Endodermal cell (in vitro differentiated cells): ENCODE measurements at regions not wholly inside any gene's neighbourhood (a gene's known extent, or its start where the extent isn't known, plus 50 kb on each side); places are given as distances from the start of the nearest gene placed in this dataset.

Experiments
- DNase-seq: peaks from one replicate; pipeline ENCODE4 v3.0.0-alpha.2; 2017
- H3K27ac ChIP-seq: 2 replicates; pipeline ENCODE4 v1.5.1; 2013; ENCODE audit warnings: mild to moderate bottlenecking, low read depth, low read length, moderate library complexity
- H3K27me3 ChIP-seq: 2 replicates; pipeline ENCODE4 v1.6.1; 2013; ENCODE audit warnings: mild to moderate bottlenecking, low read length, moderate library complexity; ENCODE audit not compliant: insufficient read depth, control insufficient read depth, poor library complexity, severe bottlenecking
- H3K36me3 ChIP-seq: 2 replicates; pipeline ENCODE4 v1.7.0; 2013; ENCODE audit warnings: mild to moderate bottlenecking, low read length, moderate library complexity; ENCODE audit not compliant: control insufficient read depth, insufficient read depth
- H3K4me1 ChIP-seq: one replicate; pipeline ENCODE4 v1.7.0; 2013; ENCODE audit warnings: low read length; ENCODE audit not compliant: control insufficient read depth, insufficient read depth
- H3K4me3 ChIP-seq: 2 replicates; pipeline ENCODE4 v1.5.1; 2013; ENCODE audit warnings: mild to moderate bottlenecking, low read length, moderate library complexity
- H3K9ac ChIP-seq: 2 replicates; pipeline ENCODE4 v1.6.1; 2013; ENCODE audit warnings: mild to moderate bottlenecking, low read length, moderate library complexity; ENCODE audit not compliant: poor library complexity, severe bottlenecking; ENCODE audit errors: extremely low read depth
- H3K9me3 ChIP-seq: 2 replicates; pipeline ENCODE4 v1.6.1; 2013; ENCODE audit warnings: mild to moderate bottlenecking, low read length, moderate library complexity; ENCODE audit not compliant: control insufficient read depth
- H3K27ac Mint-ChIP-seq: 2 replicates; pipeline ENCODE4 v1.8.0; 2020; ENCODE audit warnings: mixed read lengths
- H3K27me3 Mint-ChIP-seq: 2 replicates; pipeline ENCODE4 v1.8.0; 2021; ENCODE audit warnings: mild to moderate bottlenecking, mixed read lengths; ENCODE audit not compliant: insufficient read depth
- H3K36me3 Mint-ChIP-seq: 2 replicates; pipeline ENCODE4 v1.8.0; 2020; ENCODE audit warnings: low read depth, mixed read lengths
- H3K4me1 Mint-ChIP-seq: 2 replicates; pipeline ENCODE4 v1.8.0; 2020; ENCODE audit warnings: mixed read lengths
- H3K4me3 Mint-ChIP-seq: 2 replicates; pipeline ENCODE4 v1.8.0; 2020; ENCODE audit warnings: mild to moderate bottlenecking, moderate library complexity, mixed read lengths
- H3K9me3 Mint-ChIP-seq: 2 replicates; pipeline ENCODE4 v1.8.0; 2020; ENCODE audit warnings: mild to moderate bottlenecking, mixed read lengths
- CTCF ChIP-seq: fragments of 200-600 bp; sonication (generic); conservative IDR thresholded peaks from 2 replicates; pipeline ENCODE4 v1.5.0; 2021; ENCODE audit warnings: antibody characterized with exemption, mild to moderate bottlenecking
- WGBS, 2 experiments: methylation state at CpG; one replicate each; pipeline versions ENCODE4 v1.1.5 to v1.1.7; 2013; ENCODE audit warnings: missing lambda C conversion rate in 2 of 2, mixed read lengths in 1 of 2; ENCODE audit not compliant: insufficient coverage in 1 of 2, insufficient read length in 1 of 2; 5-methylcytosine and 5-hydroxymethylcytosine counted together

- Histone ChIP-seq H3K9me3 (peaks cover 5% of the 10 kb centered on the region), H3K27me3 (no peaks in the 10 kb centered on the region), H3K4me3 (no peak overlapping the region), H3K27ac (no peak overlapping the region), H3K4me1 (no peaks in the 10 kb centered on the region), H3K36me3 (no peaks in the 10 kb centered on the region), H3K9ac (no peak overlapping the region)
- H3K36me3 Mint-ChIP-seq: no peaks in the 10 kb centered on the region
- H3K9me3 Mint-ChIP-seq: peaks cover 11% of the 10 kb centered on the region
- TF ChIP-seq CTCF: peak; percentile 33
- 78 to 94% methylated on average over 2 to 3 of the region's 3 CpGs for WGBS, 2 experiments
- H3K4me1 Mint-ChIP-seq: no peaks in the 10 kb centered on the region
- H3K27me3 Mint-ChIP-seq: no peaks in the 10 kb centered on the region
- DNase-seq: peak; percentile 67
- no peak overlapping the region for H3K4me3 Mint-ChIP-seq
- no peak overlapping the region for H3K27ac Mint-ChIP-seq
Measured at GRCh38 chr2:195252018-195252417, 405.0 kb upstream of the SLC39A10 start.

GRCh38 chr2:195251214-195251613, 405.8 kb upstream of the SLC39A10 start:
- Histone ChIP-seq H3K27me3 (no peaks in the 10 kb centered on the region), H3K4me1 (no peaks in the 10 kb centered on the region), H3K9ac (no peak overlapping the region), H3K9me3 (peaks cover 5% of the 10 kb centered on the region), H3K27ac (no peak overlapping the region), H3K4me3 (no peak overlapping the region), H3K36me3 (no peaks in the 10 kb centered on the region)
- H3K27me3 Mint-ChIP-seq: no peaks in the 10 kb centered on the region
- TF ChIP-seq CTCF: no peak
- no peaks in the 10 kb centered on the region for H3K36me3 Mint-ChIP-seq
- H3K9me3 Mint-ChIP-seq: peaks cover 13% of the 10 kb centered on the region
- H3K4me1 Mint-ChIP-seq: no peaks in the 10 kb centered on the region
- H3K4me3 Mint-ChIP-seq: no peak overlapping the region
- no peak for DNase-seq
- H3K27ac Mint-ChIP-seq: no peak overlapping the region

- Histone ChIP-seq H3K36me3 (no peaks in the 10 kb centered on the region), H3K4me1 (no peaks in the 10 kb centered on the region), H3K27me3 (no peaks in the 10 kb centered on the region), H3K9ac (no peak overlapping the region), H3K27ac (no peak overlapping the region), H3K9me3 (no peaks in the 10 kb centered on the region), H3K4me3 (no peak overlapping the region)
- H3K4me3 Mint-ChIP-seq: no peak overlapping the region
- WGBS, 2 experiments: 89% methylated on average over 1 of the region's 3 CpGs; no CpG with 5 or more reads in 1 of the 2 experiments
- no peaks in the 10 kb centered on the region for H3K36me3 Mint-ChIP-seq
- H3K9me3 Mint-ChIP-seq: peaks cover 4% of the 10 kb centered on the region
- H3K27me3 Mint-ChIP-seq: peaks cover 12% of the 10 kb centered on the region
- DNase-seq: no peak
- H3K4me1 Mint-ChIP-seq: no peaks in the 10 kb centered on the region
- TF ChIP-seq CTCF: no peak
- H3K27ac Mint-ChIP-seq: no peak overlapping the region
Measured at GRCh38 chr2:195238826-195239225, 418.2 kb upstream of the SLC39A10 start.
